ENCODE measurements at regions not wholly inside any gene's neighbourhood (a gene's known extent, or its start where the extent isn't known, plus 50 kb on each side); places are given as distances from the start of the nearest gene placed in this dataset.
"Not testable (repeated sequence)": the region's sequence is repeated elsewhere in the genome, so short reads cannot be mapped to it uniquely, and the experiment has no call there.

GRCh38 chr9:85487872-85488271, 253.9 kb downstream of the AGTPBP1 start:
- Histone ChIP-seq H3K9ac (ENCODE audit: low read length) (no peak overlapping the region), H3K36me3 (ENCODE audit: control insufficient read depth, insufficient read depth, low read length, severe bottlenecking) (no peaks in the 10 kb centered on the region), H3K4me3 (ENCODE audit: low read length) (no peak overlapping the region), H3K4me1 (ENCODE audit: control insufficient read depth, insufficient read depth, low read length) (no peaks in the 10 kb centered on the region), H3K27me3 (replicated peaks; ENCODE audit: control insufficient read depth, insufficient read depth, low read length) (peaks cover 9% of the 10 kb centered on the region), H3K9me3 (ENCODE audit: control insufficient read depth, low read length) (no peaks in the 10 kb centered on the region)
- DNase-seq (ENCODE audit: low read depth): no peak

- Histone ChIP-seq H3K27me3 (replicated peaks; ENCODE audit: control insufficient read depth, insufficient read depth, low read length) (peaks cover 13% of the 10 kb centered on the region), H3K36me3 (ENCODE audit: control insufficient read depth, insufficient read depth, low read length, severe bottlenecking) (no peaks in the 10 kb centered on the region)
These were observed 257.5 kb downstream of the AGTPBP1 start for GRCh38 chr9:85484235-85484634.

DNA sequence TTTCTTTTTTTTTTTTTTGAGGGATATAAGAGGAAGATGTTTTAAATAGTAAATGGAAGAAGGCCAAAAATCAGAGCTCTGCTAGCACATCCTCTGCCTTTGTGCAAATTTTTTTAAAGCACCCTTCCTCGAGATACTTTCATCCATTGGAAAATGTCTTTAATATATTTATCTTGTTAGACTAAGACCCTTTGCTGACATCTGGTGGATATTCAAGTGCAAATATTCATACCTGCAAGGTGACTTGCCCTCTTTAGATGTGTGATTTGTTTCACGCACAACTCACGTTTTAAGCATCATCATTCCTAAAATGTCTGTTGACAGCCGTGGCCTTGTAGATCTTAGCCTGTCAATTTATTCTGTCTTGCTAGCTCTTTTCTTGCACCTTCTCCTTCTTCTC, 258.5 kb downstream of the AGTPBP1 start:
- H3K9ac ChIP-seq (ENCODE audit: low read length): no peak overlapping the region
- no peaks in the 10 kb centered on the region for H3K9me3 ChIP-seq (ENCODE audit: control insufficient read depth, low read length)
- no peak overlapping the region for H3K4me3 ChIP-seq (ENCODE audit: low read length)
- H3K27me3 ChIP-seq (replicated peaks; ENCODE audit: control insufficient read depth, insufficient read depth, low read length): peaks cover 13% of the 10 kb centered on the region
- no peaks in the 10 kb centered on the region for H3K4me1 ChIP-seq (ENCODE audit: control insufficient read depth, insufficient read depth, low read length)
- H3K36me3 ChIP-seq (ENCODE audit: control insufficient read depth, insufficient read depth, low read length, severe bottlenecking): no peaks in the 10 kb centered on the region
- DNase-seq (ENCODE audit: low read depth): no peak

More at GRCh38 chr9:85484235-85484634, 257.5 kb downstream of the AGTPBP1 start:
- H3K4me1 ChIP-seq (ENCODE audit: control insufficient read depth, insufficient read depth, low read length): no peaks in the 10 kb centered on the region
- no peak overlapping the region for H3K9ac ChIP-seq (ENCODE audit: low read length)
- no peak for DNase-seq (ENCODE audit: low read depth)
- no peaks in the 10 kb centered on the region for H3K9me3 ChIP-seq (ENCODE audit: control insufficient read depth, low read length)
- no peak overlapping the region for H3K4me3 ChIP-seq (ENCODE audit: low read length)

- Histone ChIP-seq H3K27me3 (replicated peaks; ENCODE audit: control insufficient read depth, insufficient read depth, low read length) (peaks cover 4% of the 10 kb centered on the region), H3K9ac (ENCODE audit: low read length) (no peak overlapping the region), H3K9me3 (ENCODE audit: control insufficient read depth, low read length) (peaks cover 4% of the 10 kb centered on the region), H3K36me3 (ENCODE audit: control insufficient read depth, insufficient read depth, low read length, severe bottlenecking) (no peaks in the 10 kb centered on the region), H3K4me3 (ENCODE audit: low read length) (no peak overlapping the region), H3K4me1 (ENCODE audit: control insufficient read depth, insufficient read depth, low read length) (no peaks in the 10 kb centered on the region)
- no peak for DNase-seq (ENCODE audit: low read depth)
These were observed 262.4 kb downstream of the AGTPBP1 start for GRCh38 chr9:85479305-85479704.

- Histone ChIP-seq H3K4me1 (ENCODE audit: control insufficient read depth, insufficient read depth, low read length) (no peaks in the 10 kb centered on the region), H3K9ac (ENCODE audit: low read length) (no peak overlapping the region), H3K9me3 (ENCODE audit: control insufficient read depth, low read length) (peaks cover 4% of the 10 kb centered on the region), H3K4me3 (ENCODE audit: low read length) (no peak overlapping the region), H3K36me3 (ENCODE audit: control insufficient read depth, insufficient read depth, low read length, severe bottlenecking) (no peaks in the 10 kb centered on the region), H3K27me3 (replicated peaks; ENCODE audit: control insufficient read depth, insufficient read depth, low read length) (peaks cover 4% of the 10 kb centered on the region)
- DNase-seq (ENCODE audit: low read depth): no peak
These were observed 262.9 kb downstream of the AGTPBP1 start for GRCh38 chr9:85478847-85479246.

DNA sequence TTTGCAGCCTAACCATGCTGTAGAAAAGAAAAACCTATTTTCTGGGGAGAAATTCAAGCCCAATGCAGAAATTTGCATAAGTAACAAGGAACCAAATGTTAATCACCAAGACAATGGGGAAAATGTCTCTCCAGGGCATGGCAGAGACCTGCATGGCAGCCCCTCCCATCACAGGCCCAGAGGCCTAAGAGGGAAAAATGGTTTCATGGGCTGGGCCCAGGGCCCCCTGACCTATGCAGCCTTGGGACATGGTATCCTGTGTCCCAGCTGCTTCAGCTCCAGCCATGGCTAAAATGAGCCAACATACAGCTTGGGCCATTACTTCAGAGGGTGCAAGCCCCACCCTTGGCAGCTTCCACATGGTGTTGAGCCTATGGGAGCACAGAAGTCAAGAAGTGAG, 266.9 kb downstream of the AGTPBP1 start:
- H3K36me3 ChIP-seq (ENCODE audit: control insufficient read depth, insufficient read depth, low read length, severe bottlenecking); H3K4me1 ChIP-seq (ENCODE audit: control insufficient read depth, insufficient read depth, low read length); DNase-seq (ENCODE audit: low read depth); H3K27me3 ChIP-seq (replicated peaks; ENCODE audit: control insufficient read depth, insufficient read depth, low read length); H3K9ac ChIP-seq (ENCODE audit: low read length); H3K4me3 ChIP-seq (ENCODE audit: low read length); H3K9me3 ChIP-seq (ENCODE audit: control insufficient read depth, low read length): not testable (repeated sequence)

GRCh38 chr9:85471791-85472190, 270.0 kb downstream of the AGTPBP1 start:
- no peak overlapping the region for H3K4me3 ChIP-seq (ENCODE audit: low read length)
- peaks cover 4% of the 10 kb centered on the region for H3K9me3 ChIP-seq (ENCODE audit: control insufficient read depth, low read length)

DNA sequence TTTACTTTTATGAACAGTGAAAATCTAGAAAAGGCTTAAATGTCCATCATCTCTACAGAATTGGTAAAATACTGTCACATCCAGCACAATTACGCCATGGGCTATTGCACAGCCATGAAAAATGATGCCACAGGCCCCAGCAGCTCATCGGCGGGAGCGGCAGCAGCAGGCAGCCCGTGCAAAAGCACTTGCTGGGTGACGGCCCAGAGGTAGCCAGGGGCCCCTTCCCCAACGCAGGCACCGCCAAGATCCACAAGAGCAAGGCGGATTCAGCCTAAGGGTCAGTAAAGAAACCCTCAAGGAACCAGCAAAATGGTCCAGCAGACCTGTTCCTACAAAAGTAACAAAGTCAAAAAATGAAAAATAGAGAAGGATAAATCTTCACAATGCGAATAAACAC, 272.7 kb downstream of the AGTPBP1 start:
- no peaks in the 10 kb centered on the region for H3K9me3 ChIP-seq (ENCODE audit: control insufficient read depth, low read length)
- H3K36me3 ChIP-seq (ENCODE audit: control insufficient read depth, insufficient read depth, low read length, severe bottlenecking): no peaks in the 10 kb centered on the region
- H3K4me3 ChIP-seq (ENCODE audit: low read length): no peak overlapping the region
- no peaks in the 10 kb centered on the region for H3K4me1 ChIP-seq (ENCODE audit: control insufficient read depth, insufficient read depth, low read length)
- no peak overlapping the region for H3K9ac ChIP-seq (ENCODE audit: low read length)
- H3K27me3 ChIP-seq (replicated peaks; ENCODE audit: control insufficient read depth, insufficient read depth, low read length): no peaks in the 10 kb centered on the region
- DNase-seq (ENCODE audit: low read depth): no peak

More at GRCh38 chr9:85471791-85472190, 270.0 kb downstream of the AGTPBP1 start:
- H3K4me1 ChIP-seq (ENCODE audit: control insufficient read depth, insufficient read depth, low read length): no peaks in the 10 kb centered on the region
- no peaks in the 10 kb centered on the region for H3K36me3 ChIP-seq (ENCODE audit: control insufficient read depth, insufficient read depth, low read length, severe bottlenecking)
- no peak overlapping the region for H3K9ac ChIP-seq (ENCODE audit: low read length)
- no peaks in the 10 kb centered on the region for H3K27me3 ChIP-seq (replicated peaks; ENCODE audit: control insufficient read depth, insufficient read depth, low read length)
- no peak for DNase-seq (ENCODE audit: low read depth)

DNA sequence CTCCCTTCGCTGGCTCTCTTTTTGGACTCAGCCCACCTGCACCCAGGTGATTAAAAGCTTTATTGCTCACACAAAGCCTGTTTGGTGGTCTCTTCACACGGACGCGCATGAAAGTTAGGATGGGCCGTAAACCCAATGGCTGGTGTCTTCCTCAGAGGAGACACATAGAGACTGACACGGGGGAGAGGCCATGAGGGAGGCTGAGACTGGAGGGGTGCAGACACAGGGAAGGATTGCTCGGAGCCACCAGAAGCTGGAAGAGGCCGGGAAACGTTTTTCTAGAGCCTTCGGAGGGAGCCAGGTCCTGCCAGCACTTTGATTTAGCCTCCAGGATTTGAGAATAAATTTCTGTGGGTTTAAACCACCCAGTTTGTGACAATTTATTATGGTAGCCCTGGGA, 274.9 kb downstream of the AGTPBP1 start:
- no peaks in the 10 kb centered on the region for H3K4me1 ChIP-seq (ENCODE audit: control insufficient read depth, insufficient read depth, low read length)

DNA sequence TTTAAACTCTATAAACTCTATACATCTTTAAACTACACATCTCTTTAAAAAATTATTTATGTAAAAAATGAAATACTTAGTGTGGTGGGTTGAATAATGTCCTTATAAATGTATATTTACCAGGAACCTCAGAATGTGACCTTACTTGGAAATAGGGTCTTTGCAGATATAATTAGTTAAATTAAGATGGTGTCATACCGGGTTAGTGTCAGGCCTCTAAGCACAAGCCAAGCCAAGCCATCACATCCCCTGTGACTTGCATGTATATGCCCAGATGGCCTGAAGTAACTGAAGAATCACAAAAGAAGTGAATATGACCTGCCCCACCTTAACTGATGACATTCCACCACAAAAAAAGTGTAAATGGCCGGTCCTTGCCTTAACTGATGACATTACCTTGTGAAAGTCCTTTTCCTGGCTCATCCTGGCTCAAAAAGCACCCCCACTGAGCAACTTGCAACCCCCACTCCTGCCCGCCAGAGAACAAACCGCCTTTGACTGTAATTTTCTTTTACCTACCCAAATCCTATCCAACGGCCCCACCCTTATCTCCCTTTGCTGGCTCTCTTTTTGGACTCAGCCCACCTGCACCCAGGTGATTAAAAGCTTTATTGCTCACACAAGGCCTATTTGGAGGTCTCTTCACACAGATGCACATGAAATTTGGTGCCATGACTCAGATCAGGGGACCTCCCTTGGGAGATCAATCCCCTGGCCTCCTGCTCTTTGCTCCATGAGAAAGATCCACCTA, 283.5 kb downstream of the AGTPBP1 start:
- not testable (repeated sequence) for H3K4me3 ChIP-seq (ENCODE audit: low read length); DNase-seq (ENCODE audit: low read depth); H3K9ac ChIP-seq (ENCODE audit: low read length); H3K27me3 ChIP-seq (replicated peaks; ENCODE audit: control insufficient read depth, insufficient read depth, low read length); H3K4me1 ChIP-seq (ENCODE audit: control insufficient read depth, insufficient read depth, low read length); H3K36me3 ChIP-seq (ENCODE audit: control insufficient read depth, insufficient read depth, low read length, severe bottlenecking); H3K9me3 ChIP-seq (ENCODE audit: control insufficient read depth, low read length)

More for the DNA sequence above, 274.9 kb downstream of the AGTPBP1 start:
- Histone ChIP-seq H3K4me3 (ENCODE audit: low read length) (no peak overlapping the region), H3K36me3 (ENCODE audit: control insufficient read depth, insufficient read depth, low read length, severe bottlenecking) (no peaks in the 10 kb centered on the region), H3K9me3 (ENCODE audit: control insufficient read depth, low read length) (no peaks in the 10 kb centered on the region), H3K9ac (ENCODE audit: low read length) (no peak overlapping the region), H3K27me3 (replicated peaks; ENCODE audit: control insufficient read depth, insufficient read depth, low read length) (no peaks in the 10 kb centered on the region)
- no peak for DNase-seq (ENCODE audit: low read depth)

- Histone ChIP-seq H3K9me3 (ENCODE audit: control insufficient read depth, low read length) (no peaks in the 10 kb centered on the region), H3K4me1 (ENCODE audit: control insufficient read depth, insufficient read depth, low read length) (no peaks in the 10 kb centered on the region), H3K27me3 (replicated peaks; ENCODE audit: control insufficient read depth, insufficient read depth, low read length) (no peaks in the 10 kb centered on the region), H3K36me3 (ENCODE audit: control insufficient read depth, insufficient read depth, low read length, severe bottlenecking) (no peaks in the 10 kb centered on the region), H3K9ac (ENCODE audit: low read length) (no peak overlapping the region), H3K4me3 (ENCODE audit: low read length) (no peak overlapping the region)
- DNase-seq (ENCODE audit: low read depth): no peak
These were observed 287.9 kb downstream of the AGTPBP1 start for GRCh38 chr9:85453850-85454249.

DNA sequence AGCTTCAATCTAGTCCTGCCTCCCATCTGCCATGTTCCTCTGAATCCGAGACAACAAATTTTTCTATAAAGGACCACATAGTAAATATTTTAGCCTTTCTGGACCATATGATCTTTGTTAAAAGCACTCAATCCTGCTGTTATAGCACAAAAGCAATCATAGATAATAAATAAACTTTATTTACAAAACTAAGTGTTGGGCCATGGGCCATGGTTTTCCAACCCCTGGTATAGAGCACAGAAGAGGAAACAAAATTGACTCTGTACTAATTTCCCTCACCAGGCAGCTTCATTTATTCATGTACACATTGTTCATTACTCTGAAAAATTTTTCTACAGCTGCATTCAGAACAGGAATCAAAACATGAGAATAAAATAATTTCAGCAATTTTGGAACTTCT, 288.9 kb downstream of the AGTPBP1 start:
- Histone ChIP-seq H3K4me1 (ENCODE audit: control insufficient read depth, insufficient read depth, low read length) (no peaks in the 10 kb centered on the region), H3K4me3 (ENCODE audit: low read length) (no peak overlapping the region), H3K9me3 (ENCODE audit: control insufficient read depth, low read length) (no peaks in the 10 kb centered on the region), H3K36me3 (ENCODE audit: control insufficient read depth, insufficient read depth, low read length, severe bottlenecking) (no peaks in the 10 kb centered on the region), H3K9ac (ENCODE audit: low read length) (no peak overlapping the region), H3K27me3 (replicated peaks; ENCODE audit: control insufficient read depth, insufficient read depth, low read length) (no peaks in the 10 kb centered on the region)
- no peak for DNase-seq (ENCODE audit: low read depth)

Measured in adipocyte (in vitro differentiated cells).